IMR-90 (cell line): ENCODE measurements at regions not wholly inside any gene's neighbourhood (a gene's known extent, or its start where the extent isn't known, plus 50 kb on each side); places are given as distances from the start of the nearest gene placed in this dataset.

Source experiments
- ATAC-seq: fragments of 200-7000 bp; cut with Tn5 transposase; 2 replicates; pipeline ENCODE4 v1.9.1; 2020; ENCODE audit warnings: low read depth, mild to moderate bottlenecking, moderate library complexity
- BruUV-seq: library from RNA; stranded (reverse); fragments of 400-500 nt; replicated peaks from 2 replicates; lab custom pipeline; 2021; lab: Mats Ljungman, UMichigan
- CTCF ChIA-PET: fragments of 300-600 bp; formaldehyde crosslinking; extraction: SDS; loops from one replicate; lab custom pipeline; 2021; ENCODE audit warnings: antibody characterized with exemption; lab: Yijun Ruan, JAX
- POLR2A ChIA-PET: fragments of 300-600 bp; sonication (Branson Sonifier 250); formaldehyde crosslinking; loops from one replicate; lab custom pipeline; 2022; ENCODE audit warnings: antibody characterized with exemption; ENCODE audit not compliant: unreplicated experiment; lab: Charles Lee
- DNase-seq: peaks from one replicate; pipeline ENCODE4 v3.0.0; 2013
- H2AFZ ChIP-seq: replicated peaks from 2 replicates; pipeline ENCODE3; 2013; ENCODE audit warnings: low read length, mild to moderate bottlenecking; ENCODE audit not compliant: poor library complexity
- H2AK5ac ChIP-seq: 2 replicates; pipeline ENCODE4 v1.6.1; 2013; ENCODE audit warnings: low read depth, low read length, inconsistent platforms
- H2AK9ac ChIP-seq: replicated peaks from 2 replicates; pipeline ENCODE3; 2013; ENCODE audit warnings: mild to moderate bottlenecking, low read depth, low read length, moderate library complexity; ENCODE audit not compliant: poor library complexity
- H2BK120ac ChIP-seq: 2 replicates; pipeline ENCODE4 v1.6.1; 2013; ENCODE audit warnings: low read depth, low read length, inconsistent platforms
- H2BK15ac ChIP-seq: 3 replicates; pipeline ENCODE4 v1.6.1; 2013; ENCODE audit warnings: low read depth, low read length, inconsistent platforms
- H2BK20ac ChIP-seq: 2 replicates; pipeline ENCODE4 v1.6.1; 2013; ENCODE audit warnings: low read depth, mild to moderate bottlenecking, inconsistent platforms, low read length, moderate library complexity
- H2BK5ac ChIP-seq: 2 replicates; pipeline ENCODE4 v1.6.1; 2013; ENCODE audit warnings: mild to moderate bottlenecking, low read depth, low read length, inconsistent platforms; ENCODE audit not compliant: poor library complexity, severe bottlenecking
- H3K14ac ChIP-seq: replicated peaks from 2 replicates; pipeline ENCODE4 v1.6.1; 2013; ENCODE audit warnings: low read depth, low read length, inconsistent platforms
- H3K18ac ChIP-seq: 2 replicates; pipeline ENCODE4 v1.6.1; 2013; ENCODE audit warnings: low read depth, low read length, control low read depth
- H3K23ac ChIP-seq: 2 replicates; pipeline ENCODE4 v1.6.1; 2013; ENCODE audit warnings: low read depth, low read length, inconsistent platforms
- H3K27ac ChIP-seq: 2 replicates; pipeline ENCODE4 v1.5.1; 2013; ENCODE audit warnings: mild to moderate bottlenecking, control low read depth, low read length; ENCODE audit not compliant: insufficient read depth
- H3K27me3 ChIP-seq: 2 replicates; pipeline ENCODE4 v1.6.1; 2013; ENCODE audit warnings: low read length; ENCODE audit not compliant: control insufficient read depth, insufficient read depth
- H3K36me3 ChIP-seq: 2 replicates; pipeline ENCODE4 v1.6.1; 2013; ENCODE audit warnings: low read length, mixed read lengths; ENCODE audit not compliant: control insufficient read depth, insufficient read depth
- H3K4ac ChIP-seq: 2 replicates; pipeline ENCODE4 v1.6.1; 2013; ENCODE audit warnings: low read depth, low read length, inconsistent platforms
- H3K4me1 ChIP-seq: 2 replicates; pipeline ENCODE4 v1.6.1; 2013; ENCODE audit warnings: low read length, mixed read lengths; ENCODE audit not compliant: control insufficient read depth, insufficient read depth
- H3K4me2 ChIP-seq: 2 replicates; pipeline ENCODE4 v1.6.1; 2013; ENCODE audit warnings: low read depth, mild to moderate bottlenecking, control low read depth, low read length, moderate library complexity
- H3K4me3 ChIP-seq: 2 replicates; pipeline ENCODE4 v1.5.1; 2013; ENCODE audit warnings: low read depth, mild to moderate bottlenecking, control low read depth, low read length, moderate library complexity; ENCODE audit not compliant: insufficient read depth
- H3K56ac ChIP-seq: 2 replicates; pipeline ENCODE4 v1.6.1; 2013; ENCODE audit warnings: low read length, inconsistent platforms; ENCODE audit not compliant: insufficient read depth; ENCODE audit errors: extremely low read depth
- H3K79me1 ChIP-seq, 2 experiments: 2 replicates each; pipeline ENCODE4 v1.6.1; 2013; ENCODE audit warnings: low read length in 2 of 2, inconsistent platforms in 1 of 2, low read depth in 1 of 2
- H3K9ac ChIP-seq: 2 replicates; pipeline ENCODE4 v1.6.1; 2013; ENCODE audit warnings: low read depth, low read length, control low read depth
- H3K9me1 ChIP-seq: 2 replicates; pipeline ENCODE4 v1.6.1; 2013; ENCODE audit warnings: low read length, inconsistent platforms; ENCODE audit not compliant: insufficient read depth
- H3K9me3 ChIP-seq: 2 replicates; pipeline ENCODE4 v1.6.1; 2013; ENCODE audit warnings: low read length; ENCODE audit not compliant: control insufficient read depth, insufficient read depth
- H4K20me1 ChIP-seq: 2 replicates; pipeline ENCODE4 v1.6.1; 2013; ENCODE audit warnings: low read length, inconsistent platforms; ENCODE audit not compliant: insufficient read depth
- H4K5ac ChIP-seq: 2 replicates; pipeline ENCODE4 v1.6.1; 2013; ENCODE audit warnings: mild to moderate bottlenecking, low read depth, low read length, control low read depth
- H4K8ac ChIP-seq, 2 experiments: 2 replicates each; pipeline ENCODE4 v1.6.1; 2013; ENCODE audit warnings: low read depth in 2 of 2, low read length in 2 of 2, control low read depth in 1 of 2, inconsistent platforms in 1 of 2
- H4K91ac ChIP-seq: 2 replicates; pipeline ENCODE4 v1.6.1; 2013; ENCODE audit warnings: low read depth, low read length, inconsistent platforms; ENCODE audit not compliant: insufficient read depth
- MAFK ChIP-seq: IDR thresholded peaks from 2 replicates; pipeline ENCODE4 v1.6.1; 2012; ENCODE audit warnings: low read depth, low read length, improper control_type of control experiment
- MXI1 ChIP-seq: IDR thresholded peaks from 2 replicates; pipeline ENCODE4 v1.6.1; 2012; ENCODE audit warnings: low read depth, mild to moderate bottlenecking, low read length, moderate library complexity, borderline replicate concordance
- RCOR1 ChIP-seq: IDR thresholded peaks from 2 replicates; pipeline ENCODE4 v1.6.1; 2012; ENCODE audit warnings: mild to moderate bottlenecking, low read length, improper control_type of control experiment; ENCODE audit not compliant: insufficient replicate concordance
- WGBS, 2 experiments: methylation state at CpG; one replicate each; pipeline versions ENCODE4 v1.1.5 to v1.1.7; 2013; ENCODE audit warnings: missing lambda C conversion rate in 2 of 2; ENCODE audit not compliant: insufficient read length in 1 of 2; ENCODE audit errors: extremely low coverage in 2 of 2; 5-methylcytosine and 5-hydroxymethylcytosine counted together
- dilution Hi-C: fragments of 300-500 bp; cut with HindIII; formaldehyde crosslinking; loops from one replicate; pipeline ENCODE4 v1.14.3; 2018; ENCODE audit warnings: low sequenced_read_pairs; ENCODE audit not compliant: unreplicated experiment
- in situ Hi-C: fragments of 300-500 bp; cut with MboI; formaldehyde crosslinking; loops from 3 replicates; pipeline ENCODE4 v1.14.3; 2019; ENCODE audit warnings: low sequenced_read_pairs, inconsistent platforms, mixed read lengths
- intact Hi-C: fragments of 100-400 bp; cut with micrococcal nuclease; formaldehyde crosslinking; loops from 2 replicates; pipeline ENCODE4 v1.10.0; 2022

DNA sequence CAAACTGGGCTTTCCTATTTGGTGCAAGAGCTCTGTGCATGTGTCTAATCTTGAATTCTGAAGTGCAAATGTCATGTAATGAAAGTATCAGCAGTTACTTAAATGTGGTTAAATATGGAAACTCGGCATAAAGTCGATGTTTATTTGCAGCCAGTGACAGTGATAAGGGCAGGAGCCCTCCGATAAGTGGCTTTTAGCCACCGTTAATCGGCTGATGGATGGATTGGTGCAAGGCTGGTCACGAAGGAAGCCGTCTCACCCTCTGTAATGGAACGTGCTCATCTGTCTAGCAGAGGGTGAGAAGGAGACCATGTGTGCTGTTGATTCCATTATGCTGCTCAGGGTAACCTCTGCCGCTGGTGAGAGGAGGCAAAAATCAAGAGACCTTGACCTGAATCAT lies 121.8 kb upstream of the PAX6 start:
- ChIA-PET POLR2A (no interaction called here), CTCF (no interaction called here)
- Histone ChIP-seq H2BK15ac (no peak overlapping the region), H3K79me1 (no peaks in the 10 kb centered on the region), H3K4me2 (no peak overlapping the region), H2AK9ac (no peak overlapping the region), H3K9ac (no peak overlapping the region), H4K20me1 (no peaks in the 10 kb centered on the region), H3K4me1 (no peaks in the 10 kb centered on the region), H3K14ac (no peak overlapping the region), H4K8ac (no peak overlapping the region), H4K91ac (no peak overlapping the region), H3K9me3 (no peaks in the 10 kb centered on the region), H3K23ac (no peak overlapping the region), H2AK5ac (no peak overlapping the region), H3K56ac (no peak overlapping the region), H3K18ac (no peak overlapping the region), H3K4me3 (no peak overlapping the region), H3K36me3 (no peaks in the 10 kb centered on the region), H3K27ac (no peak overlapping the region), H2BK20ac (no peak overlapping the region), H3K27me3 (peaks cover 2% of the 10 kb centered on the region), H3K9me1 (no peaks in the 10 kb centered on the region), H2BK5ac (no peak overlapping the region), H3K4ac (no peak overlapping the region), H4K5ac (no peak overlapping the region), H2AFZ (no peak overlapping the region), H2BK120ac (no peak overlapping the region)
- DNase-seq (no peak), ATAC-seq (no peak)
- TF ChIP-seq RCOR1, result no peak
- TF ChIP-seq MXI1, result no peak
- no peak for TF ChIP-seq MAFK
- dilution Hi-C loops, result no loop called here
- 12% methylated on average over 6 of the region's 9 CpGs; no CpG with 5 or more reads in 1 of the 2 experiments for WGBS, 2 experiments
- in situ Hi-C loops, result no loop called here
- intact Hi-C loops, result no loop called here
- no TSS peak for BruUV-seq
